GM23338 (cell line): ENCODE measurements at regions not wholly inside any gene's neighbourhood (a gene's known extent, or its start where the extent isn't known, plus 50 kb on each side); places are given as distances from the start of the nearest gene placed in this dataset.

Experiments used
- CREB1 ChIP-seq: fragments of 250-450 bp; sonication (Bioruptor Pico); IDR thresholded peaks from 2 replicates; pipeline ENCODE4 v1.5.0; 2020; ENCODE audit warnings: low read depth, mild to moderate bottlenecking, moderate library complexity
- ETS1 ChIP-seq: IDR thresholded peaks from 2 replicates; pipeline ENCODE4 v1.6.1; 2016; ENCODE audit warnings: antibody characterized with exemption
- EZH2 ChIP-seq: fragments of 200-600 bp; sonication (generic); IDR thresholded peaks from one replicate; pipeline ENCODE4 v1.8.0; 2017; ENCODE audit warnings: antibody characterized with exemption, mild to moderate bottlenecking, low read depth; ENCODE audit not compliant: unreplicated experiment
- EZH2phosphoT487 ChIP-seq: fragments of 200-600 bp; sonication (generic); IDR thresholded peaks from one replicate; pipeline ENCODE4 v1.8.1; 2018; ENCODE audit warnings: antibody characterized with exemption; ENCODE audit not compliant: unreplicated experiment
- JUNB ChIP-seq: IDR thresholded peaks from one replicate; pipeline ENCODE4 v1.6.1; 2016; ENCODE audit warnings: antibody characterized with exemption; ENCODE audit not compliant: unreplicated experiment
- NANOG ChIP-seq: IDR thresholded peaks from 2 replicates; pipeline ENCODE4 v1.6.1; 2016; ENCODE audit warnings: antibody characterized with exemption, borderline replicate concordance
- POLR2AphosphoS5 ChIP-seq: IDR thresholded peaks from 2 replicates; pipeline ENCODE4 v1.6.1; 2016; ENCODE audit warnings: antibody characterized with exemption, low read depth
- STAT1 ChIP-seq: IDR thresholded peaks from one replicate; pipeline ENCODE4 v1.6.1; 2016; ENCODE audit warnings: antibody characterized with exemption; ENCODE audit not compliant: unreplicated experiment
- ZNF114 ChIP-seq: fragments of 250-450 bp; sonication (Bioruptor Pico); IDR thresholded peaks from 2 replicates; pipeline ENCODE4 v1.5.0; 2020; ENCODE audit warnings: mild to moderate bottlenecking, moderate library complexity
- ZNF331 ChIP-seq: fragments of 250-450 bp; sonication (Bioruptor Pico); IDR thresholded peaks from 2 replicates; pipeline ENCODE4 v1.5.0; 2020; ENCODE audit warnings: low read depth, mild to moderate bottlenecking, moderate library complexity
- ZNF462 ChIP-seq: fragments of 250-450 bp; sonication (Bioruptor Pico); IDR thresholded peaks from 2 replicates; pipeline ENCODE4 v1.5.0; 2020; ENCODE audit warnings: mild to moderate bottlenecking, moderate library complexity
- TF ChIP-seq, protein P1 (sequence below), 2 experiments: fragments of 200-600 bp in 1 of 2; sonication (generic) in 1 of 2; conservative IDR thresholded peaks; 2 replicates each; pipeline versions ENCODE4 v1.5.1 to v1.6.1; 2016 to 2017; ENCODE audit warnings: antibody characterized with exemption in 2 of 2, low read depth in 2 of 2, mild to moderate bottlenecking in 2 of 2, moderate library complexity in 1 of 2
- TF ChIP-seq, protein P2 (sequence below): IDR thresholded peaks from one replicate; pipeline ENCODE4 v1.6.1; 2018; ENCODE audit warnings: antibody characterized with exemption; ENCODE audit not compliant: unreplicated experiment

- TF ChIP-seq, protein P1, sequence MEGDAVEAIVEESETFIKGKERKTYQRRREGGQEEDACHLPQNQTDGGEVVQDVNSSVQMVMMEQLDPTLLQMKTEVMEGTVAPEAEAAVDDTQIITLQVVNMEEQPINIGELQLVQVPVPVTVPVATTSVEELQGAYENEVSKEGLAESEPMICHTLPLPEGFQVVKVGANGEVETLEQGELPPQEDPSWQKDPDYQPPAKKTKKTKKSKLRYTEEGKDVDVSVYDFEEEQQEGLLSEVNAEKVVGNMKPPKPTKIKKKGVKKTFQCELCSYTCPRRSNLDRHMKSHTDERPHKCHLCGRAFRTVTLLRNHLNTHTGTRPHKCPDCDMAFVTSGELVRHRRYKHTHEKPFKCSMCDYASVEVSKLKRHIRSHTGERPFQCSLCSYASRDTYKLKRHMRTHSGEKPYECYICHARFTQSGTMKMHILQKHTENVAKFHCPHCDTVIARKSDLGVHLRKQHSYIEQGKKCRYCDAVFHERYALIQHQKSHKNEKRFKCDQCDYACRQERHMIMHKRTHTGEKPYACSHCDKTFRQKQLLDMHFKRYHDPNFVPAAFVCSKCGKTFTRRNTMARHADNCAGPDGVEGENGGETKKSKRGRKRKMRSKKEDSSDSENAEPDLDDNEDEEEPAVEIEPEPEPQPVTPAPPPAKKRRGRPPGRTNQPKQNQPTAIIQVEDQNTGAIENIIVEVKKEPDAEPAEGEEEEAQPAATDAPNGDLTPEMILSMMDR (conservative IDR thresholded peaks at IDR 0.05; ENCODE audit: low read depth in 2 of 2): no peak
- TF ChIP-seq POLR2AphosphoS5 (no peak), EZH2 (no peak), JUNB (no peak), EZH2phosphoT487 (no peak), ZNF331 (CRISPR knock-in tag) (no peak), ZNF114 (CRISPR knock-in tag) (no peak), ETS1 (no peak), CREB1 (CRISPR knock-in tag) (no peak), ZNF462 (CRISPR knock-in tag) (no peak), NANOG (no peak), STAT1 (no peak)
- TF ChIP-seq, protein P2, sequence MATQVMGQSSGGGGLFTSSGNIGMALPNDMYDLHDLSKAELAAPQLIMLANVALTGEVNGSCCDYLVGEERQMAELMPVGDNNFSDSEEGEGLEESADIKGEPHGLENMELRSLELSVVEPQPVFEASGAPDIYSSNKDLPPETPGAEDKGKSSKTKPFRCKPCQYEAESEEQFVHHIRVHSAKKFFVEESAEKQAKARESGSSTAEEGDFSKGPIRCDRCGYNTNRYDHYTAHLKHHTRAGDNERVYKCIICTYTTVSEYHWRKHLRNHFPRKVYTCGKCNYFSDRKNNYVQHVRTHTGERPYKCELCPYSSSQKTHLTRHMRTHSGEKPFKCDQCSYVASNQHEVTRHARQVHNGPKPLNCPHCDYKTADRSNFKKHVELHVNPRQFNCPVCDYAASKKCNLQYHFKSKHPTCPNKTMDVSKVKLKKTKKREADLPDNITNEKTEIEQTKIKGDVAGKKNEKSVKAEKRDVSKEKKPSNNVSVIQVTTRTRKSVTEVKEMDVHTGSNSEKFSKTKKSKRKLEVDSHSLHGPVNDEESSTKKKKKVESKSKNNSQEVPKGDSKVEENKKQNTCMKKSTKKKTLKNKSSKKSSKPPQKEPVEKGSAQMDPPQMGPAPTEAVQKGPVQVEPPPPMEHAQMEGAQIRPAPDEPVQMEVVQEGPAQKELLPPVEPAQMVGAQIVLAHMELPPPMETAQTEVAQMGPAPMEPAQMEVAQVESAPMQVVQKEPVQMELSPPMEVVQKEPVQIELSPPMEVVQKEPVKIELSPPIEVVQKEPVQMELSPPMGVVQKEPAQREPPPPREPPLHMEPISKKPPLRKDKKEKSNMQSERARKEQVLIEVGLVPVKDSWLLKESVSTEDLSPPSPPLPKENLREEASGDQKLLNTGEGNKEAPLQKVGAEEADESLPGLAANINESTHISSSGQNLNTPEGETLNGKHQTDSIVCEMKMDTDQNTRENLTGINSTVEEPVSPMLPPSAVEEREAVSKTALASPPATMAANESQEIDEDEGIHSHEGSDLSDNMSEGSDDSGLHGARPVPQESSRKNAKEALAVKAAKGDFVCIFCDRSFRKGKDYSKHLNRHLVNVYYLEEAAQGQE: no peak
Observed at GRCh38 chr10:10270126-10271050, 747.3 kb upstream of the CELF2 start.
